HEK293 (cell line): ENCODE measurements at regions not wholly inside any gene's neighbourhood (a gene's known extent, or its start where the extent isn't known, plus 50 kb on each side); places are given as distances from the start of the nearest gene placed in this dataset.

ENCODE experiments used
- CTCF ChIA-PET: fragments of 350-600 bp; formaldehyde crosslinking; extraction: SDS; loops from one replicate; lab custom pipeline; 2021; ENCODE audit warnings: antibody characterized with exemption; lab: Yijun Ruan, JAX
- POLR2A ChIA-PET: fragments of 300-600 bp; formaldehyde crosslinking; extraction: SDS; loops from one replicate; lab custom pipeline; 2020; ENCODE audit warnings: antibody characterized with exemption, inconsistent platforms; lab: Yijun Ruan, JAX
- H3K27ac ChIP-seq: fragments of 200-500 bp; sonication (Bioruptor generic); 2 replicates; pipeline ENCODE4 v1.5.1; 2014; ENCODE audit warnings: low read depth, low read length, control low read depth, inconsistent platforms; ENCODE audit errors: extremely low read depth
- H3K36me3 ChIP-seq, 2 experiments: fragments of 200-500 bp in 1 of 2; sonication (Bioruptor generic) in 1 of 2; 1 replicate in 1 of 2; 2 replicates in 1 of 2; pipeline ENCODE4 v1.5.1; 2014 to 2017; ENCODE audit warnings: inconsistent platforms in 2 of 2, low read length in 2 of 2; ENCODE audit not compliant: control insufficient read depth in 2 of 2, insufficient read depth in 1 of 2
- H3K4me1 ChIP-seq: fragments of 200-500 bp; sonication (Bioruptor generic); 2 replicates; pipeline ENCODE4 v1.5.1; 2014; ENCODE audit warnings: mild to moderate bottlenecking, low read length, inconsistent platforms; ENCODE audit not compliant: control insufficient read depth, insufficient read depth
- H3K4me3 ChIP-seq: 2 replicates; pipeline ENCODE4 v1.5.1; 2011; ENCODE audit warnings: low read depth, mild to moderate bottlenecking, control low read depth, low read length, moderate library complexity
- H3K9me3 ChIP-seq: fragments of 200-500 bp; sonication (Bioruptor generic); 2 replicates; pipeline ENCODE4 v1.5.1; 2014; ENCODE audit warnings: low read depth, low read length, inconsistent platforms; ENCODE audit not compliant: control insufficient read depth, insufficient read depth
- HOXC10 ChIP-seq: sonication (generic); formaldehyde crosslinking; IDR thresholded peaks from 2 replicates; pipeline ENCODE4 v1.8.1; 2023; ENCODE audit warnings: mild to moderate bottlenecking, missing genetic modification reagents
- OSR2 ChIP-seq: fragments of 450-650 bp; formaldehyde crosslinking; IDR thresholded peaks from 2 replicates; pipeline ENCODE4 v1.5.1; 2016; ENCODE audit warnings: missing biosample characterization, missing genetic modification characterization
- SCRT2 ChIP-seq: fragments of 450-650 bp; formaldehyde crosslinking; IDR thresholded peaks from 2 replicates; pipeline ENCODE4 v1.5.1; 2016; ENCODE audit warnings: missing biosample characterization, missing genetic modification characterization
- ZBTB1 ChIP-seq: fragments of 450-650 bp; formaldehyde crosslinking; IDR thresholded peaks from 2 replicates; pipeline ENCODE4 v1.5.1; 2016; ENCODE audit warnings: missing biosample characterization, missing genetic modification characterization
- ZNF10 ChIP-seq: fragments of 450-650 bp; formaldehyde crosslinking; IDR thresholded peaks from 2 replicates; pipeline ENCODE4 v1.5.1; 2017; ENCODE audit warnings: missing biosample characterization, missing genetic modification characterization
- ZNF239 ChIP-seq: fragments of 450-650 bp; formaldehyde crosslinking; IDR thresholded peaks from 2 replicates; pipeline ENCODE4 v1.5.1; 2016; ENCODE audit warnings: missing biosample characterization, missing genetic modification characterization
- ZNF274 ChIP-seq, 2 experiments: fragments of 200-500 bp in 1 of 2; fragments of 450-650 bp in 1 of 2; sonication (Bioruptor generic) in 1 of 2; formaldehyde crosslinking in 1 of 2; IDR thresholded peaks; 2 replicates each; pipeline versions ENCODE4 v1.5.1 to v1.6.1; 2014 to 2016; ENCODE audit warnings: borderline replicate concordance in 1 of 2, inconsistent platforms in 1 of 2, low read length in 1 of 2, missing biosample characterization in 1 of 2, missing genetic modification characterization in 1 of 2
- ZNF302 ChIP-seq: fragments of 450-650 bp; formaldehyde crosslinking; IDR thresholded peaks from 2 replicates; pipeline ENCODE4 v1.5.1; 2016; ENCODE audit warnings: missing biosample characterization, missing genetic modification characterization, low read depth
- ZNF426 ChIP-seq: fragments of 450-650 bp; formaldehyde crosslinking; IDR thresholded peaks from 2 replicates; pipeline ENCODE4 v1.5.1; 2017; ENCODE audit warnings: missing biosample characterization, missing genetic modification characterization, mild to moderate bottlenecking, inconsistent platforms, moderate library complexity
- ZNF610 ChIP-seq: fragments of 450-650 bp; formaldehyde crosslinking; IDR thresholded peaks from 2 replicates; pipeline ENCODE4 v1.5.1; 2016; ENCODE audit warnings: missing biosample characterization, missing genetic modification characterization, borderline replicate concordance
- ZNF621 ChIP-seq: fragments of 450-650 bp; formaldehyde crosslinking; IDR thresholded peaks from 2 replicates; pipeline ENCODE4 v1.5.1; 2017; ENCODE audit warnings: missing biosample characterization, missing genetic modification characterization
- ZNF677 ChIP-seq: fragments of 450-650 bp; IDR thresholded peaks from 2 replicates; pipeline ENCODE4 v1.5.0; 2018; ENCODE audit warnings: missing biosample characterization, mild to moderate bottlenecking, missing genetic modification characterization, moderate library complexity
- ZNF707 ChIP-seq: fragments of 450-650 bp; formaldehyde crosslinking; IDR thresholded peaks from 2 replicates; pipeline ENCODE4 v1.5.1; 2016; ENCODE audit warnings: missing biosample characterization, missing genetic modification characterization
- ZNF791 ChIP-seq: fragments of 450-650 bp; formaldehyde crosslinking; IDR thresholded peaks from 2 replicates; pipeline ENCODE4 v1.5.1; 2016; ENCODE audit warnings: missing biosample characterization, missing genetic modification characterization
- TF ChIP-seq, protein P1 (sequence below): fragments of 450-650 bp; formaldehyde crosslinking; IDR thresholded peaks from 2 replicates; pipeline ENCODE4 v1.5.1; 2016; ENCODE audit warnings: missing biosample characterization, missing genetic modification characterization
- TF ChIP-seq, protein P2 (sequence below): fragments of 450-650 bp; formaldehyde crosslinking; IDR thresholded peaks from 2 replicates; pipeline ENCODE4 v1.5.1; 2016; ENCODE audit warnings: missing biosample characterization, missing genetic modification characterization
- TF ChIP-seq, protein P3 (sequence below): fragments of 450-650 bp; formaldehyde crosslinking; IDR thresholded peaks from 2 replicates; pipeline ENCODE4 v1.5.1; 2016; ENCODE audit warnings: missing biosample characterization, missing genetic modification characterization

DNA sequence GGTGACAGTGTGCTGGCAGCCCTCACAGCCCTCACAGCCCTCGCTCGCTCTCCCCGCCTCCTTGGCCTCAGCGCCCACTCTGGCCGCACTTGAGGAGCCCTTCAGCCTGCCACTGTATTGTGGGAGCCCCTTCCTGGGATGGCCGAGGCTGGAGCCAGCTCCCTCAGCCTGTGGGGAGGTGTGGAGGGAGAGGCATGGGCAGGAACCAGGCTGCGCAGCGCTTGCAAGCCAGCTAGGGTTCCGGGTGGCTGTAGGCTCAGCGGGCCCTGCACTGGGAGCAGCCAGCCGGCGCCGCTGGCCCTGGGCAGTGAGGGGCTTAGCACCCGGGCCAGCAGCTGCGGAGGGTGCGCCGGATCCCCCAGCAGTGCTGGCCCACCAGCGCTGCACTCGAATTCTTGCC lies 177.0 kb downstream of the MSX2 start (continued):
- no peak for TF ChIP-seq OSR2
- no peak for TF ChIP-seq ZNF239 (tag by site-specific recombination)

DNA sequence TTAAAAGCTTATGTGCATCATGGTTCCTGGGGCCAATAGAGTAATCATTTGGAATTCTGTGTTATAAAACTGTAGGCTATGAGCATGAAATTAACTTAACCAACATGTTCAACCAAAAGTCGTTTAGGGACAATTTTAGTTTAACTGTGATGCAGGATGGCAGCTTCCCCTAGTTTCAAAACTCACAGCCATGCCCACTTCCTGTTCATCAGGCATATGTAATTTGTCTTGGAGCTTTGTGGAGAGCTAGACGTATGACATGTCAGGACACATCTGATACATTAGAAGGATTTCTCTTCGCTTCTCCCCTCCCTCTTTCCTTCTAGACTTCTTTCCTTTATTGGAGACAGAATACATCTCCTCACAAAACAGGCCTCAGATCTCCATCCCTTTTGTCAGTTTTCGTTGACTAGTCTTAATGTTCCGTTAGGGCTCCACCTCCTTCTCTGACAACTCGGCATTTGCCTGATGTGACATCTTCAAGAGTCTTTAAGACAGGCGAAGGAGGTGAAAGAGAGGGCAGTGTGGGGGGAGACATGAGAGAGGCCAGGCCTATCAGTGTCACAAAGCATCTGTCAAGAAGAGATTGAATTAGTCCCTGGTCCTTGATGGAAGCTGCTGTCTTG lies 176.0 kb downstream of the MSX2 start:
- Histone ChIP-seq H3K27ac (no peak overlapping the region), H3K36me3 (no peaks in the 10 kb centered on the region), H3K4me1 (no peaks in the 10 kb centered on the region), H3K4me3 (no peak overlapping the region), H3K9me3 (no peaks in the 10 kb centered on the region)
- POLR2A ChIA-PET = no interaction called here
- TF ChIP-seq SCRT2 (tag by site-specific recombination) (no peak), ZNF791 (tag by site-specific recombination) (no peak), ZNF302 (tag by site-specific recombination) (no peak), ZBTB1 (tag by site-specific recombination) (no peak), ZNF707 (tag by site-specific recombination) (no peak), ZNF274 (IDR thresholded peaks at IDR 0.05; ENCODE audit: low read length) (no peak), ZNF274 (tag by site-specific recombination; IDR thresholded peaks at IDR 0.05; ENCODE audit: borderline replicate concordance) (no peak), HOXC10 (CRISPR knock-in tag) (no peak), ZNF610 (tag by site-specific recombination) (no peak), ZNF621 (tag by site-specific recombination) (no peak), ZNF677 (no peak), ZNF10 (tag by site-specific recombination) (no peak), ZNF426 (tag by site-specific recombination) (no peak)
- TF ChIP-seq, protein P1, sequence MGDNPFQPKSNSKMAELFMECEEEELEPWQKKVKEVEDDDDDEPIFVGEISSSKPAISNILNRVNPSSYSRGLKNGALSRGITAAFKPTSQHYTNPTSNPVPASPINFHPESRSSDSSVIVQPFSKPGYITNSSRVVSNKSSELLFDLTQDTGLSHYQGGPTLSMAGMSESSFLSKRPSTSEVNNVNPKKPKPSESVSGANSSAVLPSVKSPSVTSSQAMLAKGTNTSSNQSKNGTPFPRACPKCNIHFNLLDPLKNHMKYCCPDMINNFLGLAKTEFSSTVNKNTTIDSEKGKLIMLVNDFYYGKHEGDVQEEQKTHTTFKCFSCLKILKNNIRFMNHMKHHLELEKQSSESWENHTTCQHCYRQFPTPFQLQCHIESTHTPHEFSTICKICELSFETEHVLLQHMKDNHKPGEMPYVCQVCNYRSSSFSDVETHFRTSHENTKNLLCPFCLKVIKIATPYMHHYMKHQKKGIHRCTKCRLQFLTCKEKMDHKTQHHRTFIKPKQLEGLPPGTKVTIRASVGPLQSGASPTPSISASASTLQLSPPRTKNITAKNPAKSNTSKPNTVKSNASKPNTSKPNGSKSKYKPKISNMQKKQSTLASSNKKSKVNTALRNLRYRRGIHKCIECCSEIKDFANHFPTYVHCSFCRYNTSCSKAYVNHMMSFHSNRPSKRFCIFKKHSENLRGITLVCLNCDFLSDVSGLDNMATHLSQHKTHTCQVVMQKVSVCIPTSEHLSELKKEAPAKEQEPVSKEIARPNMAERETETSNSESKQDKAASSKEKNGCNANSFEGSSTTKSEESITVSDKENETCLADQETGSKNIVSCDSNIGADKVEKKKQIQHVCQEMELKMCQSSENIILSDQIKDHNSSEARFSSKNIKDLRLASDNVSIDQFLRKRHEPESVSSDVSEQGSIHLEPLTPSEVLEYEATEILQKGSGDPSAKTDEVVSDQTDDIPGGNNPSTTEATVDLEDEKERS (tag by site-specific recombination) = no peak
- TF ChIP-seq, protein P2, sequence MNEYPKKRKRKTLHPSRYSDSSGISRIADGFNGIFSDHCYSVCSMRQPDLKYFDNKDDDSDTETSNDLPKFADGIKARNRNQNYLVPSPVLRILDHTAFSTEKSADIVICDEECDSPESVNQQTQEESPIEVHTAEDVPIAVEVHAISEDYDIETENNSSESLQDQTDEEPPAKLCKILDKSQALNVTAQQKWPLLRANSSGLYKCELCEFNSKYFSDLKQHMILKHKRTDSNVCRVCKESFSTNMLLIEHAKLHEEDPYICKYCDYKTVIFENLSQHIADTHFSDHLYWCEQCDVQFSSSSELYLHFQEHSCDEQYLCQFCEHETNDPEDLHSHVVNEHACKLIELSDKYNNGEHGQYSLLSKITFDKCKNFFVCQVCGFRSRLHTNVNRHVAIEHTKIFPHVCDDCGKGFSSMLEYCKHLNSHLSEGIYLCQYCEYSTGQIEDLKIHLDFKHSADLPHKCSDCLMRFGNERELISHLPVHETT = no peak
- TF ChIP-seq, protein P3, sequence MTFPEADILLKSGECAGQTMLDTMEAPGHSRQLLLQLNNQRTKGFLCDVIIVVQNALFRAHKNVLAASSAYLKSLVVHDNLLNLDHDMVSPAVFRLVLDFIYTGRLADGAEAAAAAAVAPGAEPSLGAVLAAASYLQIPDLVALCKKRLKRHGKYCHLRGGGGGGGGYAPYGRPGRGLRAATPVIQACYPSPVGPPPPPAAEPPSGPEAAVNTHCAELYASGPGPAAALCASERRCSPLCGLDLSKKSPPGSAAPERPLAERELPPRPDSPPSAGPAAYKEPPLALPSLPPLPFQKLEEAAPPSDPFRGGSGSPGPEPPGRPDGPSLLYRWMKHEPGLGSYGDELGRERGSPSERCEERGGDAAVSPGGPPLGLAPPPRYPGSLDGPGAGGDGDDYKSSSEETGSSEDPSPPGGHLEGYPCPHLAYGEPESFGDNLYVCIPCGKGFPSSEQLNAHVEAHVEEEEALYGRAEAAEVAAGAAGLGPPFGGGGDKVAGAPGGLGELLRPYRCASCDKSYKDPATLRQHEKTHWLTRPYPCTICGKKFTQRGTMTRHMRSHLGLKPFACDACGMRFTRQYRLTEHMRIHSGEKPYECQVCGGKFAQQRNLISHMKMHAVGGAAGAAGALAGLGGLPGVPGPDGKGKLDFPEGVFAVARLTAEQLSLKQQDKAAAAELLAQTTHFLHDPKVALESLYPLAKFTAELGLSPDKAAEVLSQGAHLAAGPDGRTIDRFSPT (tag by site-specific recombination) = no peak
- CTCF ChIA-PET = interaction anchor here (0.6 to 2.2 kb wide), 4 partner anchors 9 to 882 kb away, joined by 3 to 12 read pairs (median 4); no protein-coding TSS in a partner anchor
